SK-N-SH treated with all-trans-retinoic acid at 6 μM for 48 hours (cell line): ENCODE measurements at regions not wholly inside any gene's neighbourhood (a gene's known extent, or its start where the extent isn't known, plus 50 kb on each side); places are given as distances from the start of the nearest gene placed in this dataset.

ENCODE experiments used
- ARNTL ChIP-seq: fragments of 450-650 bp; formaldehyde crosslinking; IDR thresholded peaks from 2 replicates; pipeline ENCODE4 v1.5.0; 2020; ENCODE audit warnings: low read depth, mild to moderate bottlenecking, moderate library complexity, borderline replicate concordance
- ESRRG ChIP-seq: fragments of 250-450 bp; sonication (Bioruptor Pico); IDR thresholded peaks from 2 replicates; pipeline ENCODE4 v1.6.1; 2021; ENCODE audit warnings: mild to moderate bottlenecking
- SNAI2 ChIP-seq: fragments of 250-450 bp; sonication (Bioruptor Pico); IDR thresholded peaks from 2 replicates; pipeline ENCODE4 v1.5.0; 2020; ENCODE audit warnings: mild to moderate bottlenecking, moderate library complexity
- TCF4 ChIP-seq: fragments of 250-450 bp; sonication (Bioruptor Pico); IDR thresholded peaks from 2 replicates; pipeline ENCODE4 v1.8.0; 2021; ENCODE audit warnings: mild to moderate bottlenecking, moderate library complexity, borderline replicate concordance
- ZFP30 ChIP-seq: fragments of 450-650 bp; formaldehyde crosslinking; IDR thresholded peaks from 2 replicates; pipeline ENCODE4 v1.5.0; 2022; ENCODE audit warnings: mild to moderate bottlenecking, moderate library complexity
- TF ChIP-seq, protein P1 (sequence below): fragments of 250-450 bp; sonication (Bioruptor Pico); IDR thresholded peaks from 2 replicates; pipeline ENCODE4 v1.8.0; 2020; ENCODE audit warnings: mild to moderate bottlenecking, moderate library complexity, borderline replicate concordance

- TF ChIP-seq ESRRG (CRISPR knock-in tag) (no peak), TCF4 (CRISPR knock-in tag) (no peak), SNAI2 (CRISPR knock-in tag) (no peak), ZFP30 (CRISPR knock-in tag) (no peak), ARNTL (CRISPR knock-in tag) (no peak)
- TF ChIP-seq, protein P1, sequence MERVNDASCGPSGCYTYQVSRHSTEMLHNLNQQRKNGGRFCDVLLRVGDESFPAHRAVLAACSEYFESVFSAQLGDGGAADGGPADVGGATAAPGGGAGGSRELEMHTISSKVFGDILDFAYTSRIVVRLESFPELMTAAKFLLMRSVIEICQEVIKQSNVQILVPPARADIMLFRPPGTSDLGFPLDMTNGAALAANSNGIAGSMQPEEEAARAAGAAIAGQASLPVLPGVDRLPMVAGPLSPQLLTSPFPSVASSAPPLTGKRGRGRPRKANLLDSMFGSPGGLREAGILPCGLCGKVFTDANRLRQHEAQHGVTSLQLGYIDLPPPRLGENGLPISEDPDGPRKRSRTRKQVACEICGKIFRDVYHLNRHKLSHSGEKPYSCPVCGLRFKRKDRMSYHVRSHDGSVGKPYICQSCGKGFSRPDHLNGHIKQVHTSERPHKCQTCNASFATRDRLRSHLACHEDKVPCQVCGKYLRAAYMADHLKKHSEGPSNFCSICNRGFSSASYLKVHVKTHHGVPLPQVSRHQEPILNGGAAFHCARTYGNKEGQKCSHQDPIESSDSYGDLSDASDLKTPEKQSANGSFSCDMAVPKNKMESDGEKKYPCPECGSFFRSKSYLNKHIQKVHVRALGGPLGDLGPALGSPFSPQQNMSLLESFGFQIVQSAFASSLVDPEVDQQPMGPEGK (CRISPR knock-in tag) = no peak
Measured at GRCh38 chr22:33192156-33192555, 134.0 kb upstream of the SYN3 start.
